Gastrocnemius medialis (tissue), 4 donors: ENCODE measurements at regions not wholly inside any gene's neighbourhood (a gene's known extent, or its start where the extent isn't known, plus 50 kb on each side); places are given as distances from the start of the nearest gene placed in this dataset.

Source experiments
- ATAC-seq, 2 donors: fragments of 150-250 bp; one replicate each; pipeline ENCODE4 v1.9.1; 2016
- DNase-seq, 2 donors: peaks; one replicate each; pipeline ENCODE4 v3.0.0-alpha.2; 2019
- H3K27ac ChIP-seq, 4 donors: fragments of 200-600 bp; sonication (generic); 1 replicate in 1 of 4; 2 replicates in 3 of 4; pipeline ENCODE4 v1.5.1; 2016 to 2018; ENCODE audit warnings: mild to moderate bottlenecking in 2 of 4, moderate library complexity in 1 of 4
- H3K27me3 ChIP-seq, 3 donors: fragments of 200-600 bp; sonication (generic) in 2 of 3; 1 replicate in 1 of 3; 2 replicates in 2 of 3; pipeline versions ENCODE4 v1.5.1 to v1.6.0; 2016 to 2019; ENCODE audit warnings: mild to moderate bottlenecking in 1 of 3, moderate library complexity in 1 of 3
- H3K36me3 ChIP-seq, 2 donors: fragments of 200-600 bp; sonication (generic) in 1 of 2; one replicate each; pipeline ENCODE4 v1.5.1; 2017 to 2018
- H3K4me1 ChIP-seq, 2 donors: fragments of 200-600 bp; sonication (generic) in 1 of 2; one replicate each; pipeline ENCODE4 v1.5.1; 2016 to 2017; ENCODE audit warnings: mild to moderate bottlenecking in 2 of 2
- H3K4me3 ChIP-seq, 4 donors: fragments of 200-600 bp; sonication (generic) in 3 of 4; 1 replicate in 1 of 4; 2 replicates in 3 of 4; pipeline ENCODE4 v1.5.1; 2016 to 2019; ENCODE audit warnings: mild to moderate bottlenecking in 2 of 4
- H3K9me3 ChIP-seq, 3 donors: fragments of 200-600 bp; sonication (generic) in 2 of 3; 1 replicate in 1 of 3; 2 replicates in 2 of 3; pipeline ENCODE4 v1.5.1; 2016 to 2019
- POLR2A ChIP-seq, 2 donors: fragments of 450-650 bp; IDR thresholded peaks; one replicate each; pipeline ENCODE4 v1.6.1; 2017; ENCODE audit warnings: antibody characterized with exemption in 2 of 2, mild to moderate bottlenecking in 2 of 2, moderate library complexity in 2 of 2
- in situ Hi-C, 4 donors: fragments of 200-750 bp; cut with MboI; loops; one replicate each; pipeline versions ENCODE4 v1.15.0 to v1.8.0; 2017; ENCODE audit warnings: low sequenced_read_pairs in 4 of 4
- intact Hi-C: fragments of 100-400 bp; cut with DNase I; formaldehyde crosslinking; loops from one replicate; pipeline ENCODE4 v1.15.1; 2023; ENCODE audit warnings: low total_unique reads
- TF ChIP-seq, protein P1 (sequence below), 5 experiments: fragments of 450-650 bp in 3 of 5; fragments of 200-600 bp in 2 of 5; sonication (generic) in 2 of 5; IDR thresholded peaks in 4 of 5; conservative IDR thresholded peaks in 1 of 5; 1 replicate in 4 of 5; 2 replicates in 1 of 5; pipeline ENCODE4 v1.5.1; 2016 to 2019; ENCODE audit warnings: antibody characterized with exemption in 5 of 5, mild to moderate bottlenecking in 3 of 5, moderate library complexity in 3 of 5

DNA sequence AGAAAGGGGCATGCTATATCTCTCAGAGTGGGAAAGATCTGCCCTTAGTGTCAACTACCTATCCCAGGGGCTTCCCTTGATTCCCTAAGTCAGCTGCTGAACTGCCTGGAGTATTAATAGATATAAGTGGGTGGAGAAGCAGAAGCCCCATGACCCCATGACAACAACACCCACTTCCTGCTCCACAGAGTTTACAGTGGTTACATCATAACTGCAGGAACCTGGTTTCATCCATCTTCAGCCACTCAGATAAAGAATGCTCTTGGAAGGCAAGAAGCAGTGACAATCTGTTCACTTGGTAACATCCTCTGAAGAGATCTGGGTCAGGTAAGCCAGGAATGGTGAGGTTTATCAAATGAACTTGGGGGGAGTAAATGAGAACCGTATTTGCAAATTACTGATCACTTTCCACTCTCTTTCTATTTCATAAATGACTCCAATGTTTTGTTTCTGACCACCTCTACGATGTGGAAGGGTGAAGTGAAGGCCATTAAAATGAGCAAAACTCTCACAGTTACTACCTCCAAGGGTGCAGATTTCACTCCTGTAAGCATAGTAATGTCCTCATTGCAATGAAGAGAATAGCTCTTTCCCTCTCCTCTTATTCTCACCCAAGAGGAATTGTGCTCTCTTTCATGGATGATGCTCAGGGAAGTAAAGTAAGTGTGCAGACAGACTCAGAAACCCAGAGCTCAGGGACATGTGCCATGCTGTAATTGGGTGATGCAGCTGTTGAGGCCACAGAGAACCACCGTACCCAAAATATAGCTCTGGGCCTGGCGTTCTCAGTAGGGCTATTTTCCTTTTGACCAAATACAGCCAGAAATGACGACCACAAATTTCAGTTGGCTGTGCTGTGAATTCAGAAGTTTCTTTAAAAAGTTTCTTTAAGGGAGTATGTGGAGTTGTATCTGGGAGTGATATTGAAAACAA is 192.8 kb upstream of the APCDD1 start:
- no peak overlapping the region for H3K27ac ChIP-seq
- no peak for TF ChIP-seq POLR2A (IDR thresholded peaks at IDR 0.05)
- TF ChIP-seq, protein P1, sequence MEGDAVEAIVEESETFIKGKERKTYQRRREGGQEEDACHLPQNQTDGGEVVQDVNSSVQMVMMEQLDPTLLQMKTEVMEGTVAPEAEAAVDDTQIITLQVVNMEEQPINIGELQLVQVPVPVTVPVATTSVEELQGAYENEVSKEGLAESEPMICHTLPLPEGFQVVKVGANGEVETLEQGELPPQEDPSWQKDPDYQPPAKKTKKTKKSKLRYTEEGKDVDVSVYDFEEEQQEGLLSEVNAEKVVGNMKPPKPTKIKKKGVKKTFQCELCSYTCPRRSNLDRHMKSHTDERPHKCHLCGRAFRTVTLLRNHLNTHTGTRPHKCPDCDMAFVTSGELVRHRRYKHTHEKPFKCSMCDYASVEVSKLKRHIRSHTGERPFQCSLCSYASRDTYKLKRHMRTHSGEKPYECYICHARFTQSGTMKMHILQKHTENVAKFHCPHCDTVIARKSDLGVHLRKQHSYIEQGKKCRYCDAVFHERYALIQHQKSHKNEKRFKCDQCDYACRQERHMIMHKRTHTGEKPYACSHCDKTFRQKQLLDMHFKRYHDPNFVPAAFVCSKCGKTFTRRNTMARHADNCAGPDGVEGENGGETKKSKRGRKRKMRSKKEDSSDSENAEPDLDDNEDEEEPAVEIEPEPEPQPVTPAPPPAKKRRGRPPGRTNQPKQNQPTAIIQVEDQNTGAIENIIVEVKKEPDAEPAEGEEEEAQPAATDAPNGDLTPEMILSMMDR (IDR thresholded peaks at IDR 0.05 in 4 of 5, conservative IDR thresholded peaks at IDR 0.05 in 1 of 5): no peak
- H3K4me1 ChIP-seq: no peaks in the 10 kb centered on the region
- no peak overlapping the region for H3K4me3 ChIP-seq
- H3K27me3 ChIP-seq: no peaks in the 10 kb centered on the region
- intact Hi-C loops: no loop called here
- H3K9me3 ChIP-seq: no peaks in the 10 kb centered on the region
- no peaks in the 10 kb centered on the region for H3K36me3 ChIP-seq
- DNase-seq (no peak), ATAC-seq (no peak)
- in situ Hi-C loops: loop anchor here in 1 of 4 donors (25.0 kb wide), 1 partner anchor 99 kb away; no protein-coding TSS in a partner anchor

DNA sequence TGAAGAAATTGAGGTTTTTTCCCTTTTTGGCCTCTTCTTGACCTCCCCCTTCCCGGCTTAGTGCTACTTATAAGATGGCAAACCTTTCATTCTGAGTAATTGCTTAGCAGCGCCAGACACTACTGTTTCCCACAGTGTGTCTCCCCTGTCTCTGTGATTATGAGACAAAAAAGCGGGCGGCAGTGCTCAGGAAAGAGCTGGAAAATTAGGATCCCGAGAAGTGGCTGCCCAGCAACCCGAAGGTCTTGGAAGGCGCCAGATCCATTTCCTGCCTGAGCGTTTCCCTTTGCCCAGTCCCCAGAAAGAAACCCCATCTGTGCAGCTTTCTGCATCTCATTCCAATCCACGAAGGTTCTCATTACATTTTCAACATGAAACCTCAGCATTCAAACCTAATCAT is 191.9 kb upstream of the APCDD1 start:
- no peak overlapping the region for H3K27ac ChIP-seq
- H3K36me3 ChIP-seq: no peaks in the 10 kb centered on the region
- H3K4me1 ChIP-seq: no peaks in the 10 kb centered on the region
- intact Hi-C loops (no loop called here), in situ Hi-C loops (loop anchor here in 1 of 4 donors (25.0 kb wide), 1 partner anchor 100 kb away; no protein-coding TSS in a partner anchor)
- no peak overlapping the region for H3K4me3 ChIP-seq
- DNase-seq (no peak), ATAC-seq (no peak)
- TF ChIP-seq, protein P1 (IDR thresholded peaks at IDR 0.05 in 4 of 5, conservative IDR thresholded peaks at IDR 0.05 in 1 of 5): no peak
- no peak for TF ChIP-seq POLR2A (IDR thresholded peaks at IDR 0.05)
- no peaks in the 10 kb centered on the region for H3K27me3 ChIP-seq
- no peaks in the 10 kb centered on the region for H3K9me3 ChIP-seq

DNA sequence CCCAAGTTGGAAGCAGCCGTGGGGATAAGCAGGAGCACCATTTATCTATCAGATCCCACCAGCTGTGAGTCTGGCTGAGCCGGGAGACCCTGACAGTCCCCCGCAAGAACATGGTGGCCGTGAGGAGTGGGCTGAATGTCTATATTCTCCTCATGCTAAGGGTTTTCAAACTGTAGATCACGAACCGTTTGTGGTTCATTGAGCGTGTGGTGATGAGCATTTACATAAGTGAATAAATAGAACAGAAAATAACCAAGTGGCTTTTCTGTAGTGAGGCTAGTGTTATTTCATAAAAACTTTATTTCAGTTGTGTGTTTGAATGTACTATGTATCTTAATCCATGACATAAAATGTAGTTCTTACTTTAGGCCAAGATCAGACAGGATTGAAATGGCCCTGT is 190.2 kb upstream of the APCDD1 start:
- Histone ChIP-seq H3K27me3 (no peaks in the 10 kb centered on the region), H3K4me3 (no peak overlapping the region), H3K36me3 (no peaks in the 10 kb centered on the region), H3K27ac (no peak overlapping the region), H3K9me3 (no peaks in the 10 kb centered on the region), H3K4me1 (no peaks in the 10 kb centered on the region)
- DNase-seq (no peak), ATAC-seq (no peak)
- in situ Hi-C loops: loop anchor here in 1 of 4 donors (25.0 kb wide), 1 partner anchor 102 kb away; no protein-coding TSS in a partner anchor
- intact Hi-C loops: no loop called here
- no peak for TF ChIP-seq POLR2A (IDR thresholded peaks at IDR 0.05)
- TF ChIP-seq, protein P1 (IDR thresholded peaks at IDR 0.05 in 4 of 5, conservative IDR thresholded peaks at IDR 0.05 in 1 of 5): no peak

DNA sequence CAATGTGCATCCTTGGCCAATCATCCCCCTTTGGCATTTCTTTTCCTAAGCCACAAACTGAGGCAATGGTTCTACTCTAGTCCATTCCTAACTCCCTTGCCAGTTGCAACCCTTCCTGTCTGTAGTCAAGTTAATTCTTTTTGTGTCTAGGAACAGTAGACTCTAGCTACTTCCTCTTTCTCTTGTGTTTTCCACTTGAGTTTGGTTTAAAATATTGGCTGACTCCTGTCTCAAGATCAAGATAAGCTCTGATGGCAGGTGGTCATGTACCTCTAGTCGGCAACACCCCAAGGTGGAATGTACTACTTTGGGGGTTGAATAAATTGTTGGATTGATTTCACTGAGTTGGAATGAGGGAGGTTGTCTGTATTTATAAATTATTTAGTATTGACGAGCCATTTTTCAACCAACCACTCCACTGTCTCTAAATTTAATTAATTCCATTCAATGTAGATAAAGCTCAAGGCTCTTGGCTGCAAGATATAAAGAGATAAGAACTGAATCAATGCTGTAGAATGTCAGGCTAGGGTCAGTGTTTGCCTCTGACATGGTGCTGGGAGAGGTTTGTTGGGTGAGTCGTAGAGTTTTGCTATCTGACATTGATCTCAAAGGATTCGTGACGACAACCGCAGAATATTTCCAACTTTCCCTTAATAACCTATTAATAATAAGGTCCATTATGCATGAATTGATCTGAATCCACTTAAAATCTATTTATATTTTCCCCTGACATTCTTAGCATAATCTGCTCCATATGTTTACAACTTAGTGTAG is 188.7 kb upstream of the APCDD1 start:
- ATAC-seq: no peak
- no peak for TF ChIP-seq POLR2A (IDR thresholded peaks at IDR 0.05)
- TF ChIP-seq, protein P1 (IDR thresholded peaks at IDR 0.05 in 4 of 5, conservative IDR thresholded peaks at IDR 0.05 in 1 of 5): no peak
- no peak overlapping the region for H3K4me3 ChIP-seq
- no peaks in the 10 kb centered on the region for H3K9me3 ChIP-seq
- H3K36me3 ChIP-seq: no peaks in the 10 kb centered on the region
- in situ Hi-C loops (loop anchor here in 1 of 4 donors (25.0 kb wide), 1 partner anchor 103 kb away; no protein-coding TSS in a partner anchor), intact Hi-C loops (no loop called here)
- no peak for DNase-seq
- no peaks in the 10 kb centered on the region for H3K4me1 ChIP-seq
- H3K27ac ChIP-seq: no peak overlapping the region
- no peaks in the 10 kb centered on the region for H3K27me3 ChIP-seq
